PC-9 (cell line): ENCODE measurements at regions not wholly inside any gene's neighbourhood (a gene's known extent, or its start where the extent isn't known, plus 50 kb on each side); places are given as distances from the start of the nearest gene placed in this dataset.

ENCODE experiments used
- EZH2 ChIP-seq: fragments of 200-600 bp; sonication (generic); IDR thresholded peaks from 2 replicates; pipeline ENCODE4 v1.8.0; 2017; ENCODE audit warnings: antibody characterized with exemption, low read depth
- TF ChIP-seq, protein P1 (sequence below): fragments of 200-600 bp; sonication (generic); conservative IDR thresholded peaks from 2 replicates; pipeline ENCODE4 v1.6.1; 2017; ENCODE audit warnings: mixed run types, antibody characterized with exemption, mild to moderate bottlenecking, moderate library complexity

DNA sequence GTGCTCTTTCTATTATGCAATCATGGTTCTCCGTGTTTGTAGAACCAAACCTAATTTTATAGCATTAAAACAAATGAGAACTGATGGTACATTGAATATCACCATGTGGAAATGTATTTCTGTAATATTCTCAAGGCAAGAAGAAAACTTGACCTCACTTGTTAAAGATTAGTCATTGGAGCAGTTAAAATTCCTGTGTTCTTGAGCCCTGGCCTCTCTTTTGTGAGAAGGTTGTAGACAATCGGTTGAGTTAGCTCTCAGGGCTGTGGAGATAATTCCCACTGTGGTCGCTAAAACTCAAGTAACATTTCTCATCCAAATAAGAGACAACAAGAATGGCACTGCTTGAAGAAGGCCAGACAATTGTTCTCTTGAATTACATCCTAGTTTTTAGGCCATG lies 216.0 kb upstream of the KLF4 start:
- TF ChIP-seq, protein P1, sequence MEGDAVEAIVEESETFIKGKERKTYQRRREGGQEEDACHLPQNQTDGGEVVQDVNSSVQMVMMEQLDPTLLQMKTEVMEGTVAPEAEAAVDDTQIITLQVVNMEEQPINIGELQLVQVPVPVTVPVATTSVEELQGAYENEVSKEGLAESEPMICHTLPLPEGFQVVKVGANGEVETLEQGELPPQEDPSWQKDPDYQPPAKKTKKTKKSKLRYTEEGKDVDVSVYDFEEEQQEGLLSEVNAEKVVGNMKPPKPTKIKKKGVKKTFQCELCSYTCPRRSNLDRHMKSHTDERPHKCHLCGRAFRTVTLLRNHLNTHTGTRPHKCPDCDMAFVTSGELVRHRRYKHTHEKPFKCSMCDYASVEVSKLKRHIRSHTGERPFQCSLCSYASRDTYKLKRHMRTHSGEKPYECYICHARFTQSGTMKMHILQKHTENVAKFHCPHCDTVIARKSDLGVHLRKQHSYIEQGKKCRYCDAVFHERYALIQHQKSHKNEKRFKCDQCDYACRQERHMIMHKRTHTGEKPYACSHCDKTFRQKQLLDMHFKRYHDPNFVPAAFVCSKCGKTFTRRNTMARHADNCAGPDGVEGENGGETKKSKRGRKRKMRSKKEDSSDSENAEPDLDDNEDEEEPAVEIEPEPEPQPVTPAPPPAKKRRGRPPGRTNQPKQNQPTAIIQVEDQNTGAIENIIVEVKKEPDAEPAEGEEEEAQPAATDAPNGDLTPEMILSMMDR, result no peak
- TF ChIP-seq EZH2, result no peak
